Progenitor cell of endocrine pancreas (in vitro differentiated cells): ENCODE measurements at regions not wholly inside any gene's neighbourhood (a gene's known extent, or its start where the extent isn't known, plus 50 kb on each side); places are given as distances from the start of the nearest gene placed in this dataset.

Experiments
- DNase-seq: peaks from one replicate; pipeline ENCODE4 v3.0.0; 2021; ENCODE audit warnings: low spot score; ENCODE audit not compliant: unreplicated experiment
- H3K27ac Mint-ChIP-seq: 2 replicates; pipeline ENCODE4 v1.8.0; 2021; ENCODE audit warnings: mild to moderate bottlenecking, moderate library complexity, mixed read lengths
- H3K27me3 Mint-ChIP-seq: 2 replicates; pipeline ENCODE4 v1.8.0; 2021; ENCODE audit warnings: mixed read lengths
- H3K36me3 Mint-ChIP-seq: 2 replicates; pipeline ENCODE4 v1.8.0; 2022; ENCODE audit warnings: mixed read lengths; ENCODE audit not compliant: insufficient read depth
- H3K4me1 Mint-ChIP-seq: 2 replicates; pipeline ENCODE4 v1.8.0; 2021; ENCODE audit warnings: low read depth, mixed read lengths
- H3K4me3 Mint-ChIP-seq: 2 replicates; pipeline ENCODE4 v1.8.0; 2021; ENCODE audit warnings: low read depth, mild to moderate bottlenecking, moderate library complexity, mixed read lengths
- H3K9me3 Mint-ChIP-seq: 2 replicates; pipeline ENCODE4 v1.8.0; 2021; ENCODE audit warnings: low read depth, mixed read lengths
- CTCF ChIP-seq: fragments of 200-600 bp; sonication (generic); IDR thresholded peaks from one replicate; pipeline ENCODE4 v1.5.0; 2021; ENCODE audit warnings: antibody characterized with exemption, mild to moderate bottlenecking; ENCODE audit not compliant: unreplicated experiment

- Mint-ChIP-seq H3K27ac (no peak overlapping the region), H3K4me3 (no peak overlapping the region), H3K9me3 (peaks cover 3% of the 10 kb centered on the region), H3K4me1 (peaks cover 3% of the 10 kb centered on the region), H3K27me3 (peaks cover 5% of the 10 kb centered on the region), H3K36me3 (no peaks in the 10 kb centered on the region)
- TF ChIP-seq CTCF, result no peak
- DNase-seq, result no peak
These were observed 126.0 kb downstream of the RAP2A start for GRCh38 chr13:97559981-97560380.

- DNase-seq, result no peak
- Mint-ChIP-seq H3K9me3 (peaks cover 3% of the 10 kb centered on the region), H3K27me3 (peaks cover 10% of the 10 kb centered on the region), H3K36me3 (no peaks in the 10 kb centered on the region), H3K4me1 (peaks cover 5% of the 10 kb centered on the region), H3K27ac (no peak overlapping the region), H3K4me3 (no peak overlapping the region)
- no peak for TF ChIP-seq CTCF
These were observed 127.2 kb downstream of the RAP2A start for GRCh38 chr13:97561182-97561581.

GRCh38 chr13:97562962-97563361 is 129.0 kb downstream of the RAP2A start:
- H3K4me1 Mint-ChIP-seq, result peaks cover 8% of the 10 kb centered on the region
- H3K27me3 Mint-ChIP-seq, result peaks cover 19% of the 10 kb centered on the region

GRCh38 chr13:97564956-97565355 is 131.0 kb downstream of the RAP2A start:
- DNase-seq, result no peak
- peaks cover 19% of the 10 kb centered on the region for H3K4me1 Mint-ChIP-seq
- no peak for TF ChIP-seq CTCF
- H3K36me3 Mint-ChIP-seq, result no peaks in the 10 kb centered on the region
- no peak overlapping the region for H3K27ac Mint-ChIP-seq
- no peaks in the 10 kb centered on the region for H3K9me3 Mint-ChIP-seq
- no peak overlapping the region for H3K4me3 Mint-ChIP-seq
- peaks cover 19% of the 10 kb centered on the region for H3K27me3 Mint-ChIP-seq

More at GRCh38 chr13:97562962-97563361, 129.0 kb downstream of the RAP2A start:
- peaks cover 3% of the 10 kb centered on the region for H3K9me3 Mint-ChIP-seq
- no peak for DNase-seq
- no peak for TF ChIP-seq CTCF
- no peaks in the 10 kb centered on the region for H3K36me3 Mint-ChIP-seq
- H3K27ac Mint-ChIP-seq, result no peak overlapping the region
- no peak overlapping the region for H3K4me3 Mint-ChIP-seq

GRCh38 chr13:97565906-97566305 is 131.9 kb downstream of the RAP2A start:
- Mint-ChIP-seq H3K4me1 (peaks cover 25% of the 10 kb centered on the region), H3K27ac (no peak overlapping the region), H3K36me3 (no peaks in the 10 kb centered on the region), H3K9me3 (no peaks in the 10 kb centered on the region), H3K27me3 (peaks cover 19% of the 10 kb centered on the region), H3K4me3 (no peak overlapping the region)
- TF ChIP-seq CTCF, result no peak
- DNase-seq, result no peak

- Mint-ChIP-seq H3K27ac (no peak overlapping the region), H3K9me3 (no peaks in the 10 kb centered on the region), H3K27me3 (peaks cover 19% of the 10 kb centered on the region), H3K4me3 (no peak overlapping the region), H3K36me3 (no peaks in the 10 kb centered on the region), H3K4me1 (peaks cover 26% of the 10 kb centered on the region)
- TF ChIP-seq CTCF, result no peak
- DNase-seq, result no peak
These were observed 132.9 kb downstream of the RAP2A start for GRCh38 chr13:97566907-97567306.
